HG02970 (cell line): ENCODE measurements at regions not wholly inside any gene's neighbourhood (a gene's known extent, or its start where the extent isn't known, plus 50 kb on each side); places are given as distances from the start of the nearest gene placed in this dataset.
"Not testable (repeated sequence)": the region's sequence is repeated elsewhere in the genome, so short reads cannot be mapped to it uniquely, and the experiment has no call there.

Experiments
- ATAC-seq: cut with Tn5 transposase; IDR thresholded peaks from one replicate; pipeline ENCODE4 v1.9.1; 2021; ENCODE audit warnings: mild to moderate bottlenecking, moderate library complexity, moderate number of reproducible peaks; ENCODE audit not compliant: unreplicated experiment, low FRiP score

GRCh38 chr12:9380650-9381049, 172.5 kb upstream of the PZP start:
- ATAC-seq = no peak

GRCh38 chr12:9379023-9379742, 171.0 kb upstream of the PZP start:
- no peak for ATAC-seq

GRCh38 chr12:9378430-9378835, 170.2 kb upstream of the PZP start:
- no peak for ATAC-seq

GRCh38 chr12:9372202-9372601, 164.0 kb upstream of the PZP start:
- ATAC-seq = no peak

GRCh38 chr12:9367828-9368227, 159.6 kb upstream of the PZP start:
- ATAC-seq = no peak

- ATAC-seq = no peak
Observed at GRCh38 chr12:9367201-9367600, 159.0 kb upstream of the PZP start.

- no peak for ATAC-seq
Observed at GRCh38 chr12:9365296-9365695, 157.1 kb upstream of the PZP start.

- peak; percentile 84 for ATAC-seq
Observed at GRCh38 chr12:9364224-9365176, 156.3 kb upstream of the PZP start.

- ATAC-seq = no peak
Observed at GRCh38 chr12:9363145-9363544, 154.9 kb upstream of the PZP start.

- no peak for ATAC-seq
Observed at GRCh38 chr12:9361879-9362326, 153.7 kb upstream of the PZP start.

- ATAC-seq = not testable (repeated sequence)
Observed at GRCh38 chr12:9354009-9354754, 146.0 kb upstream of the PZP start.

- no peak for ATAC-seq
Observed at GRCh38 chr12:9351136-9351535, 142.9 kb upstream of the PZP start.

GRCh38 chr12:9349888-9350885, 142.0 kb upstream of the PZP start:
- no peak for ATAC-seq

GRCh38 chr12:9348906-9349518, 140.8 kb upstream of the PZP start:
- ATAC-seq = no peak

GRCh38 chr12:9347328-9348127, 139.3 kb upstream of the PZP start:
- no peak for ATAC-seq

GRCh38 chr12:9346866-9347327, 138.7 kb upstream of the PZP start:
- no peak for ATAC-seq

GRCh38 chr12:9345171-9345570, 137.0 kb upstream of the PZP start:
- ATAC-seq = no peak

- no peak for ATAC-seq
Observed at GRCh38 chr12:9344541-9344940, 136.3 kb upstream of the PZP start.
